HG03575 (cell line): ENCODE measurements at regions not wholly inside any gene's neighbourhood (a gene's known extent, or its start where the extent isn't known, plus 50 kb on each side); places are given as distances from the start of the nearest gene placed in this dataset.
"Not testable (repeated sequence)": the region's sequence is repeated elsewhere in the genome, so short reads cannot be mapped to it uniquely, and the experiment has no call there.

Experiments
- ATAC-seq: cut with Tn5 transposase; IDR thresholded peaks from one replicate; pipeline ENCODE4 v1.9.1; 2021; ENCODE audit not compliant: unreplicated experiment, insufficient number of reproducible peaks, low FRiP score; ENCODE audit errors: extremely low read depth

DNA sequence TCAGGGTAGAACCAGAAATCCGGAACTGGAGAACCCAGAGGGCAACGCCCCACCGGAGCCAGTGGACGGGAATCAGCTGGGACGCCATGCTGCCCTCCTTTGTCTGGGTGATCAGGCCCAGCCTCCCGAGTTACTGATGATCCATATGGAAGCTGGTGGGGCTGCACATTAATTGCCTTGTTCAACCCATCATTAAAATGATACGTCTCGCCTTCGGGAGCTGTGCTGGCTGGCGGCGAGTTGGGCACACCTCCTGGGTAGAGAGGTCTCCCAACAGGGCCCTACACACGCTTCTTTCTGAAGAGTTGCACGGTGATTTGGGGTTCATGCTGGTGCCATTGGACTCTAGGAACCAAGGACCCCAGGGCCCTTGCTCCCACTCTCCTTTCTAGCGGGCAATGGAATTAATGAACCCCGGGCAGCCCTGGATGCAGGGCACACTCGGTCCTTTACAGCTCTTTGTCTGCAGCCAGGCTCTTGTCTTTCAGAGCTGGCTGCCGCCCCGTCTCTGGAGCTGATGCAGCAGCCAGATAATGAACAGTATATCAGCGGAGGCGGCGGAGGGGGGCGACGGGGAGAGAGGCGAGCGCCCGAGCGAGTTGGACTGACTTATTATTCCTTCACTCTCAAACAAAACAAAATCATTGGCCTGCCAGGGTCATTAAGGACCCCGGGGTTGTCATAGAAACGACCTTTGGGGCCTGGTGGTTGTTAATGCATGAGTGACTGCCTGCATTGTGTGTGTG lies 412.2 kb upstream of the ZMIZ1 start:
- no peak for ATAC-seq

DNA sequence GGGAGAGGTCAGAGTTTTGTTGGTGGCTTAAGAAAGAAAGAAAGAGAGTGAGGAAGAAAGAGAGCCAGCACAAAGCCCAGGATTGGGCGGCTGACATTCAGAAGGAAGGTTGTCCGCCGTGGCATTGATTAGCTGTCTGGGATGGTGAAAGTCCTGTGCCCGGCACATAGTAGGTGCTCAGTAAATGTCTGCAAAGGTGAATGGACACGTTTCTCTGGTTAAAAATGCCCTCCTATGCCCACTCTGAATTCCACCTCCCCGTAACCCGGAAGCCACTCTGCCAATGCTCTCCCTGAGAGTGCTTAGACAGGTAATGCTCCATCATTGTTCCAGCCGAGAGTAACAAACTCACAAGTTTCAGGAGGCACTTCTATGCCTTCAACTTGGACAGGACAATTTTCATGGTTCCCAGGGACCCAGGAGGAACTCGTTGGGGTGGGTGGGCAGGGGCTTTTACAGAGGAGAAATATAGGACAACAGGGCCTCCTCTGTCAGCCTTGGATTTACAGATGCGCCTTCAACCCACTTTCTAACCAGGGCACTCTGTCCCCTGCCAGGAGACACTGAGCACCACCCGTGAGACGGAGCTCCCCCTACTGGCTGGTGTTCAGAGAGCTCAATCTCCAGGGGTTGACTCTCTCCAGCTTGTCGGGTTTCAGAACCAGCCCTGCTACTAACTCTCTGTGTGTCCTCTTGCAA lies 411.5 kb upstream of the ZMIZ1 start:
- no peak for ATAC-seq

DNA sequence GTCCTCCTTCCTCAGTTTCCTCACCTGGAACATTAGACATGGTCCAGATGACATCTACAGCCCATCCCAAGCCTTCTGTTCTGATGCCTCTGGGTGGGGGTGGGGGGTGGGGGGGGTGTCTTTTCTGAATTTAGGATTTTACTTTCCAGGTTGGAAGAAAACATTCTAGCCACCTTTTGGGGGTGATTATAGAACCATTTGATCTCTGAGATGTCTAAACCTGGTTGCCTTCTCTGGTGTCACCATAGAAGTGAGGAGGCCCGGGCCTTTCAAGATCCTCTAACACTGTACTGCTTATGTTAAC lies 411.0 kb upstream of the ZMIZ1 start:
- no peak for ATAC-seq

GRCh38 chr10:78658645-78659597 lies 409.8 kb upstream of the ZMIZ1 start:
- ATAC-seq = no peak

DNA sequence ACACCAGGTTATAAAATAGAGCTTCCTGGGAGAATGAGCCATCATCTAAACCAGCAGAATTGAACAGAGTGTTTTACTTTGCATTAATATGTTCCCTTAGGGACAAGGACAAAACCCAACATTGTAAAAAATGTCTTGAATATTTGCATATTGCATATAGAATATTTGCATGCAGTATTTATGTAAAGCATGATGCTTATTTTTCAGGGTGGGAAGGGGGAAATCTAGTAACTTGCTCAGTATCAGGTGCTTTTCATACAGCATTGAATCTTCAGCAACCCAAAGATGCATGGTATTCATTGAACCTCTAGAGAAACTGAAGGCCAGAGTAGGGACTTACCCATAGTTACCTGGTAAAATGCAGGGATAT lies 409.2 kb upstream of the ZMIZ1 start:
- ATAC-seq = no peak

- ATAC-seq = no peak
Observed at GRCh38 chr10:78660446-78661106, 408.2 kb upstream of the ZMIZ1 start.

GRCh38 chr10:78663721-78664120 lies 405.0 kb upstream of the ZMIZ1 start:
- no peak for ATAC-seq

- no peak for ATAC-seq
Observed at GRCh38 chr10:78664929-78665553, 403.7 kb upstream of the ZMIZ1 start.

GRCh38 chr10:78672918-78673317 lies 395.8 kb upstream of the ZMIZ1 start:
- no peak for ATAC-seq

GRCh38 chr10:78681141-78681540 lies 387.6 kb upstream of the ZMIZ1 start:
- not testable (repeated sequence) for ATAC-seq

- not testable (repeated sequence) for ATAC-seq
Observed at GRCh38 chr10:78681986-78682385, 386.8 kb upstream of the ZMIZ1 start.

DNA sequence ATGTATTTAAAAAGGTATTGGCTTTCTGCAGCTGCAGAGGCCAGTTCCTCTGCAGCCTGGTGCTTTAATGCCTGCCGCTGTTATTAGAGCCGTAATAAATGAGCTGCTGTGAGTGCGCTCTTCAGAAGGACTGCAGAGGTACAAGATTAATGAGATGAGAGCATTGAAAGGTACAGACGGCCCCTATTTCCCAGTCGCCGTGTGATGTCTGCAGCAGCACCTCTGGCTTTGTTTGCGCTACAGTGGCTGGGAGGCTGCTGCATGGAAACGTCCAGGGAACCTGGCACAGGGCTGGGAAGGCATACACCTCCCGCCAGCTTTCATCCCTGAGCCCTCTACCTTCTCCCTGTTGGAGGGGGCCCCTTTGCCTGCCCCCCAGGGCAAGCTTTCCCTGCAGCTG lies 383.8 kb upstream of the ZMIZ1 start:
- no peak for ATAC-seq

DNA sequence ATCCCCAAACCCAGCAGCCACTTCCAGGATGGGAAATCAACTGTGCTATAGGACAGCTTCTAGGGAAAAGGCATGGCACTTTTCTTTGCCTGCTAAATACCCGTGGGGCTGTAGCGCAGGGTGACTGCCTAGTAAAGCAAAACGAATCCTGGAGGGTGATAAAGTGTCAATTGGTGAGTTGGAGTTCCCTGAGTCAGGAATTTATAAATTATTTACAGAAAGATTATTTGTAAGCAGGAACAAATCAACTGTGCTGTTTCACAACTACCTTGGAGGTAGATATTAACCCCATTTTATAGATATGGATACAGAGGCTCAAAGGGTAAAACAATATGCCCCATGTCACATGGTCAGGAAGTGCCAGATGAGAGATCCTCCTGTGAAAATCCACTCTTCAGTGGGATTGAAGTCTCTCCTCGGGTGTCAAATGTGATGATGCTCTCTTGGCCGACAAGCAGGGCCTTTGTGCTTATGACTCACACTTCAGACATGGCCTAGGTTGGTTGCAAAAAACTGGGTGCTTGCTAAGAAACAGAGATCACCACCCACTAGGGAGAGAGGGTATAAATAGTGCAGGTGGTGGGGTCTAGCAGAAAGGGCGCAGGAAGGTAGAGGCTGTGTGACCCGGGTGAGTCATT lies 383.2 kb upstream of the ZMIZ1 start:
- ATAC-seq = no peak

DNA sequence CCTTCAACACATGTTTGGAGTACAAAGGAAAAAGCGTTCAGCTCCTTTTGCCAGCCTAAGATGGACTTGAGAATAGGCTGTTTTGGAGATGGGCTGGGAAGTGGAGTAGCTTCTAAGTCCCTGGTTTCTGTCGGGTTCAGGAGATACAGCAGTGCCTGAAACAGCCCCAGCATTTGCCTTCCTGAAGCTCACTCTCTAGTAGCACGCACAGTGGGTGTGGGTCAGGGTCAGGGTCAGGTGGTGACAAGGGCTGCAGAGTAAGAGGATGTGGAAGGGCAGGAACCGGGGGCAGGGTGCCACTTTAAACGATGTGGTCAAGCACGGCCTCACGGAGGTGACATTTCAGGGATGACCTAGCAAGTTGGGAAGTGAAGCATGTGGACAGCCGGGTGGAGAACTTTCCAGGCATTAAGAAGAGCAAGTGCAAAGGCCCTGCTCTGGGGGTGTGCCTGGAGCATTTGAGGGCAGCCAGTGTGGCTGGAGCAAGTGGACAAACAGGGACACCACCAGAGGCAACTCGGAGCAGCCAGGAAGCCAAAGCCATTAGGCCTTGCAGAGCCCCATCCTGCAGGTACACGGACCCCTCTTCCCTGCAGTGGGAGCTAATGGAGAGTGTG lies 382.2 kb upstream of the ZMIZ1 start:
- ATAC-seq = no peak

- no peak for ATAC-seq
Observed at GRCh38 chr10:78687626-78688025, 381.1 kb upstream of the ZMIZ1 start.

- no peak for ATAC-seq
Observed at GRCh38 chr10:78688230-78688900, 380.4 kb upstream of the ZMIZ1 start.

- no peak for ATAC-seq
Observed at GRCh38 chr10:78688901-78689583, 379.7 kb upstream of the ZMIZ1 start.
